Right lobe of liver (tissue), 4 donors: ENCODE measurements at regions not wholly inside any gene's neighbourhood (a gene's known extent, or its start where the extent isn't known, plus 50 kb on each side); places are given as distances from the start of the nearest gene placed in this dataset.

ENCODE experiments used
- CTCF ChIP-seq, 4 donors: fragments of 200-600 bp in 3 of 4; fragments of 450-650 bp in 1 of 4; IDR thresholded peaks; one replicate each; pipeline versions ENCODE4 v1.5.1 to v1.8.0; 2016 to 2022; ENCODE audit warnings: antibody characterized with exemption in 4 of 4, mild to moderate bottlenecking in 2 of 4
- POLR2A ChIP-seq: fragments of 450-650 bp; IDR thresholded peaks from one replicate; pipeline ENCODE4 v1.6.1; 2017; ENCODE audit warnings: antibody characterized with exemption, mild to moderate bottlenecking
- donor health status: DM: no; HTN: no; CAD: no.
- donor health status: DM: no; HTN: no; CAD: no.
- donor health status: DM: no; HTN: yes; CAD: no.

- TF ChIP-seq CTCF (IDR thresholded peaks at IDR 0.05) = no peak
- TF ChIP-seq POLR2A = no peak
Measured at GRCh38 chr5:169521366-169521983, 62.1 kb upstream of the SPDL1 start.
